HG02938 (cell line): ENCODE measurements at regions not wholly inside any gene's neighbourhood (a gene's known extent, or its start where the extent isn't known, plus 50 kb on each side); places are given as distances from the start of the nearest gene placed in this dataset.

Experiments used
- ATAC-seq: cut with Tn5 transposase; IDR thresholded peaks from one replicate; pipeline ENCODE4 v1.9.1; 2021; ENCODE audit warnings: mild to moderate bottlenecking, moderate library complexity; ENCODE audit not compliant: unreplicated experiment

GRCh38 chr16:86207350-86207749 lies 303.0 kb upstream of the FOXF1 start:
- no peak for ATAC-seq

- no peak for ATAC-seq
Observed at GRCh38 chr16:86209202-86209601, 301.1 kb upstream of the FOXF1 start.

- no peak for ATAC-seq
Observed at GRCh38 chr16:86210403-86211193, 299.7 kb upstream of the FOXF1 start.

GRCh38 chr16:86211265-86211664 lies 299.1 kb upstream of the FOXF1 start:
- no peak for ATAC-seq

GRCh38 chr16:86211800-86212199 lies 298.5 kb upstream of the FOXF1 start:
- ATAC-seq: no peak

GRCh38 chr16:86212706-86213436 lies 297.5 kb upstream of the FOXF1 start:
- no peak for ATAC-seq

GRCh38 chr16:86213437-86214205 lies 296.7 kb upstream of the FOXF1 start:
- ATAC-seq: no peak

GRCh38 chr16:86214326-86215232 lies 295.7 kb upstream of the FOXF1 start:
- ATAC-seq: no peak

GRCh38 chr16:86215233-86215978 lies 294.9 kb upstream of the FOXF1 start:
- ATAC-seq: no peak

GRCh38 chr16:86215979-86216585 lies 294.2 kb upstream of the FOXF1 start:
- ATAC-seq: no peak

- ATAC-seq: no peak
Observed at GRCh38 chr16:86216591-86216990, 293.7 kb upstream of the FOXF1 start.

- ATAC-seq: no peak
Observed at GRCh38 chr16:86217001-86217890, 293.1 kb upstream of the FOXF1 start.

GRCh38 chr16:86217891-86218270 lies 292.4 kb upstream of the FOXF1 start:
- no peak for ATAC-seq

- no peak for ATAC-seq
Observed at GRCh38 chr16:86218479-86219170, 291.7 kb upstream of the FOXF1 start.

- no peak for ATAC-seq
Observed at GRCh38 chr16:86219655-86220445, 290.5 kb upstream of the FOXF1 start.

- ATAC-seq: no peak
Observed at GRCh38 chr16:86220561-86220960, 289.8 kb upstream of the FOXF1 start.

GRCh38 chr16:86221085-86221484 lies 289.2 kb upstream of the FOXF1 start:
- ATAC-seq: no peak
